GM19324 (cell line): ENCODE measurements at regions not wholly inside any gene's neighbourhood (a gene's known extent, or its start where the extent isn't known, plus 50 kb on each side); places are given as distances from the start of the nearest gene placed in this dataset.

ENCODE experiments used
- ATAC-seq: cut with Tn5 transposase; IDR thresholded peaks from one replicate; pipeline ENCODE4 v1.9.1; 2021; ENCODE audit warnings: mild to moderate bottlenecking, moderate library complexity; ENCODE audit not compliant: unreplicated experiment, low FRiP score

DNA sequence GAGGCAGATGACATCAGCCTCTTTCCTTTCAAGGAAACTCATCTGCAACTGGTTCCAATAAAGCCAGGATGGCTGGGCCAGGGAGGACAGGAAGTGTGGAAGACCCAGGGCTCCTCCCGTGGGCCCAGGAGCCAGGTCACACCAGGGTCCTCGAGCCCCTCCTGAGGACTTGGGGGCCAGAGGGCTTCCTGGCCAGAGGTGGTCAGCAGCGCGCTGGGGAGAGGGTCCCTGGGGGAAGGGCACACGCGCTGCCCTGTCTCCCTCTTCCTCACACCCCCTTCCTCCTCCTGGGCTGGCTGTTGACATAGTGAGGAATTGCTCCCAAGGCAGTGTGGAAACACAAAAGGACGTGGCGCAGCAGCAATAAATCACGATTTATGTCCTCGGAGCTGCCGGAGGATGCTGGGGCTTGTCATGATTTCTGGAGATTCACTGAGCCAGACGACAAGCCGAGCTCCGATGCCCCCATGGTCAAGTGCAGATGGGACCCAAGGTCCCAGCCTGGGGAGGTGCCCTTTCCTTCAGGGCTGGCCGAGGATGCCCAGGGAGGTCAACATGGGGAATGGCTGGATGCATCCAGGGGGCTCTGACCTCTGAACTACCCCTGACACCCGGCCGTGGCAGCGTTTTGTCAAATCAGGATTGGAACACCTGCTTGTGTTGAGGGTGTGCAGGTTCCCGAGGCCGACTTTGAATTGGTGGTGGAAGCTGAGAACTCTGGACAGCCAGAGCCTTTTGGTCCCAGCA is 152.6 kb downstream of the IRF8 start:
- no peak for ATAC-seq

- ATAC-seq: no peak
Observed at GRCh38 chr16:86052115-86052670, 153.2 kb downstream of the IRF8 start.

- ATAC-seq: no peak
Observed at GRCh38 chr16:86052926-86053325, 154.0 kb downstream of the IRF8 start.

DNA sequence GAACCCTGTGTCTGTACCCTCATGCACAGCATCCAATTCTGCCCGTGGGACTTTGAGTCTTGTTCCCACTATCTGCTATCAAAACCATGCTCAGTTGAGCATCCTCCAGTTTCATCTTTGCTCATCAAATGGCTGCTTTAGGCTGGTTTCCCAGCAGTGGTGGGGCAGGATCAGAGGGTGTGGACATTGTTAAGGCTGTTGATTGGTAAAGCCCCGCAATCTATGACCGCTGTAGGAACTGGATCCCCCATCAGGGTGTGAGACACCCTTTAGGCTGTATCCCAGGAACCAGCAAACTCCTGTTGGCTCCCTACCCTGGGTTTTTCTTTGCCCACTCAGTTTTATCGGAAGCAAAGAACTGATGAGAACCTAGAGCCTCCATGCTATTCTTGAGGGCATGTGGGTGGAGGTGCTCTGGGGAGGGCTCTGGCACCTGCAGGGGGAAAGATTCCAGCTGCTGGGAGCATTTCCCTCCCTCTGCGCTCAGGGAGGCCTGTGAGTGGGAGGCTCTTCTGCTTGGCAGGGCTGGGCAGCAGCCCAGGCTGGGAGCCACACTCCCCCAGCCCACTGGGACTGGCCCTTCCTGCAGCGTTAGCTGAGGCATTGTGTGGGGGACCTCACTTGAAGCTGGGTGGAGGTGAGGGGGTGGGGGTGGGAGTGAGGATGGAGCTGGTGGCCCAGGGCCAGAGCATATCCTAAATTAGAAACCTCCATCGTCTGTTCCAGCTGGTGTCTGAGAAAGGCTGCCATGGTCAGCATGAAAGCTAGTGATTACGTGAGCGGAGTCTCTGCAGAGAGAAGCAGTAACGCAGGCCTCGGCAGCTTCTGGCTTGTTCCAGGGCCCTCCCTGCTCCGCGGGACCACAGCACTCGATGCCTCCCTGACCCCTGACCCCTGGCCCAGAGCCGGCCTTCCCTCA is 160.6 kb downstream of the IRF8 start:
- ATAC-seq: no peak

- ATAC-seq: no peak
Observed at GRCh38 chr16:86060381-86061317, 161.7 kb downstream of the IRF8 start.

- ATAC-seq: no peak
Observed at GRCh38 chr16:86061318-86061695, 162.3 kb downstream of the IRF8 start.

DNA sequence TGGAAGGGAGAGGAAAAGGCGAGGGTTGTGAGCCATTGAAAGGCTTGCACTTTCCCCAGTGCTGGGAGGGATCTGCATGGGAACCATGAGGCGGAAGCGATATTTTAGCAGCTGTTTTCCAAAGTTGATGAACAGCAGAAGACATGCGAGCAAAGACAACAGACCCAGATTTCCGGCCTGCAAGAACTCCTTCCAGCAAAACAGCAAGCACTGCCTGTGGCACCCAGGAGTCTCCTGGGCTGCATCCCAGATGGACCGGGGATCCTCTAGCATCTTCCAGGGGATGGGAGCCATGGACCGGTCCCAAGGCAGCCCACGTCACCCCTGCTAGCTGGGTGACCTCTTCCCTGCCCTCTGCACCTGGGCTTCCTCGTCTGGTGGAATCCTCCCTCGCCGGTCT is 162.8 kb downstream of the IRF8 start:
- ATAC-seq: no peak

GRCh38 chr16:86062271-86062965 is 163.5 kb downstream of the IRF8 start:
- ATAC-seq: no peak

DNA sequence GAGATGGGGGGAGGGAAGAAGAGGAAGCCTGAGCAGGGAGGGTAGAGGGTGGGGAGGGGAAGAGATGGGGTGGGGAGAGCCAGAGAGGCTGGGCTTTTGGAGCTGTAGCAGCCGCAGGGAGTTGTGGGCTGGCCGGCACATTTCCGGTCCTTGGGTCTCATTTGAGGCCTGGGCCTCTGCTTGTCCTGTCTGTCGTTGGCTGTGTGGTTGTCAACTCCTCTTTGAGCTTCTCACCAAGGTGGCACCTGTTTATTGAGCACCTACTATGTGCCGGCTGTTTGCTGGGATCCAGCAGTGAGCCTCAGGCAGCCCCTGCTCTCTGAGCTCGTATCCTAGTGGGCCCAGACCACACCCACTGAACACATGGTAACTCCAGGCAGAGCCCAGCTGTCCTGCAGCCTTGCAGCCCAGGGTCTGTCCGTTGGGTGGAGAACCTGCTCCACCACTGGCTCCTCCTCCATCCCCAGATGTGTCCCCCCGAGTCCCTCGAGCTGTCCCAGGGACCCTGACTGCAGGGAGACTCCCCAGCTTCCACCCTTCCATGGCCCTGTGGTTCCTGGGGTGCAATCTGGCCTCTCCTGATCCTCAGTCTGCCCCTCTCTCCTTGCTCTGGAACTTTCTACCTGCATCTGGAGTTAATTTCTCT is 164.9 kb downstream of the IRF8 start:
- ATAC-seq: no peak

DNA sequence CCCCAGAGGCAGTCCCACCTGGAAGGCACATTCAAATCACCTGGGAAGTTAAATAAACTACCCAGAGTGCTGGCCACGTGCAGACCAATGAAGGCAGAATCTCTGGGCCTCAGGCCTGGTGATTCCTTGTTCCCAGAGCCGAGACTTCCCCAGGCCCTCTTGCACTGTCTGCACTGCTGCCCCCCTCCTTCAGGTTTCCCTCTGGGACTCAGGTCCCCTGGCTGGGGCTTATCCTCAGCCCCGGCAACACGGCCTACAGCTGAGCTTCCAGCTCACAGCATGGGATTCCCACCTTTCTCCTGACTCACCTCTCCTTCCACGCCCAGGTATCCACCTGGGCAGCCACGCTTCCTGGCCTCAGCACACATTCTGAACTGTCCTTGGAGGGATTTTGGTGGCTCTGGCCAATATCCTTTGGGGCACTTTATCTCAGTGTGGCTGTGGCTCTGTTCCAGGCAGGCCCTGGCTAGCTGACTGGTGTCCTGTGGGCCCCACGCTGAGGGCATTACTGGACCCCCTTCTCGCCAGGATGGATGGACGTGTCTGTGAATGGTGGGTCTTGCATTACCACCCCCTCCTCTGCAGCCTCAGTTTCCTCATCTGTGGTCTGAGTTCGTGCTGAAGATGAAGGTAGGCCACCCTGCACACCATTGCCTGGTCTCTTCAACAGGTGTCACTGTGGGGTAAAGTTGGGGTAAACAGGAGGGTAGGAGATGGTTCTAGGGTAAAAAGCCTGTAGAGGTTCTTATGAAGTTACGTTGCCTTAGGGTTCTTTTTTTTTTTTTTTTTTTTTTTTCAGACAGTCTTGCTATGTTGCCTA is 165.7 kb downstream of the IRF8 start:
- no peak for ATAC-seq

- no peak for ATAC-seq
Observed at GRCh38 chr16:86065711-86066110, 166.7 kb downstream of the IRF8 start.

GRCh38 chr16:86066811-86067210 is 167.8 kb downstream of the IRF8 start:
- no peak for ATAC-seq

DNA sequence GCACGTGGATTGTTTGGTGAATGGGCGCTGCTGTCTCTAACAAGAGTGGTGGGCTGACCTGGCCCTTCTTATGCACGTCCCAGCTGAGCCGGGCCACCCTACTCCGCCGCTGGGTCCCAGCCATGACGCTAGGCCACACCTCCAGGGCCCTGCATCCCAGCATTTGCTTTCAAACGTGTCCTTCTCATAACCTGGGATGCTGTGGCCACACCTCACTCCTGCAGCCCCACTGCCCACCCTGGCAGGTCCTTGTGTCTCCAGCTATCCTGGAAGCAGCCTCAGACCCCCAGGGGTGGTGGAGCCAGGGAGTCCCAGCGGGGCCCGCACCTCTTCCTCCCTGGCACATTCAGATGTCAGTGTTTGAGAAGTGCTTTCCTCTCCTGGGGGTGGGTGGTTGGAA is 168.6 kb downstream of the IRF8 start:
- ATAC-seq: no peak

GRCh38 chr16:86067936-86068335 is 169.0 kb downstream of the IRF8 start:
- no peak for ATAC-seq

GRCh38 chr16:86068722-86069121 is 169.8 kb downstream of the IRF8 start:
- ATAC-seq: no peak

DNA sequence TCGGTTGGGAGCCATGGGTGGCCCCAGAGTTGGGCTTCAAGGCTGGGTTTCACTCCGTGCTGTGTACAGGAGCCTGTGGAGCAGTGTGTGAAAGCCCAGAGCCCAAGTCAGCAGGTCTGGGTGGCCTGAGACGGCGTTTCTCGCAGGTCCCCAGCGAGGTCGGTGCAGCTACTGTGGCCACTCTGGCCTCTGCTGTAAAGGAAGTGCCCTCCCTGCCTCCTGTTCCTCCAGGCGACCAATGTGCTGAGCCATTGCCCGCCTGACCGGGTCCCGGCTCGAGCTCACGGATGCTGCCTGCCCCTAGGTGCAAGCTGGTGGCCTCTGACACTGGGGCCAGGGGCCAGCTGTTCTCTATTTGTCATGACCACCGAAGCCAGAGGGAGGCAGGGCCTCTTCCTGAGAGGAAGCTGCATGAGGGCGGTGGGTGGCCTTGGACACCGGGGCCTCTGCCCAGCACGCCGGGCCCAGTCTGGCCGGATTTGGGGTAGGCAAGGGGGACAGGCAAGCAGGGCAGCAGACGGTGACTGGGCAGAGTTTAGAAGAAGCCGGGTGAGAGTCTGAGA is 170.9 kb downstream of the IRF8 start:
- no peak for ATAC-seq

DNA sequence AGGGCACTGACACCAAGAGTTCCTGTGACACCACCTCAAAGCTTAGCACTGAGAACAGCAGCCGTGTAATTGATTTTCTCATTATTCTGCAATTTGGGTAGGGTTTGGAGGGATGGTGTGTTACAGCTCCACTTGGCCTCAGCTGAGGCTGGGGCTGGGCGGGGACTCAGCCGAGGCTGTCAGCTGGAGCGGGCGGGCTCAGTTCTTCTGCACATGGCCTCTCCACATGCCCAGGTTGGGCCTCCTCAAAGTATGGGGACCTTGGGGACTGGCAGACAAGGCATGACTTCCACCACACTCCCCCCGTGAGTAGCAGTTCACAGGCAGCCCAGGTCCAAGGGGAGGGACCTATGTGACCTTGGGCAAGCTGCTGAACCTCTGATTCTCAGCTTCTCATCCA is 171.5 kb downstream of the IRF8 start:
- ATAC-seq: no peak

- ATAC-seq: no peak
Observed at GRCh38 chr16:86070971-86071370, 172.0 kb downstream of the IRF8 start.
